ENCODE measurements at regions not wholly inside any gene's neighbourhood (a gene's known extent, or its start where the extent isn't known, plus 50 kb on each side); places are given as distances from the start of the nearest gene placed in this dataset.

DNA sequence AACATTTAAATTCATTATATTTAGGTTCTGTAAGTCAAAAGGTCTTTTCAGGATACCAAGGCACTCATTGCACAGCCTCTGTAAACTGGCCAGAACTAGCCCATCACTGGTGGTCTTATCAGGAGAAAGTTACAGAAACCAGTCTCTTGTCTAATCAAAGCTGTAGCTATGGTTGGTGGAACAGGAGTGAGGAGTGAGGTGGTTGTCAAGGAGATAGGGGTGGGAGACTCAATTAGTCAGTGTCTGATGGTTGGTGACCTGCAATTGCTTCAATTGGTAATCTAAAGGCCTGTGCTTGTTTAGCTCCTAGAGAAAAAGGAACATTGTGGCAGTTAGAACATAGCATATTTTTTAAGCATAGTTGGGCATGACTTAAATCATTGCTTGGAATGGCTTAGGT, 458.6 kb upstream of the CDH2 start:
- TF ChIP-seq, protein P1, sequence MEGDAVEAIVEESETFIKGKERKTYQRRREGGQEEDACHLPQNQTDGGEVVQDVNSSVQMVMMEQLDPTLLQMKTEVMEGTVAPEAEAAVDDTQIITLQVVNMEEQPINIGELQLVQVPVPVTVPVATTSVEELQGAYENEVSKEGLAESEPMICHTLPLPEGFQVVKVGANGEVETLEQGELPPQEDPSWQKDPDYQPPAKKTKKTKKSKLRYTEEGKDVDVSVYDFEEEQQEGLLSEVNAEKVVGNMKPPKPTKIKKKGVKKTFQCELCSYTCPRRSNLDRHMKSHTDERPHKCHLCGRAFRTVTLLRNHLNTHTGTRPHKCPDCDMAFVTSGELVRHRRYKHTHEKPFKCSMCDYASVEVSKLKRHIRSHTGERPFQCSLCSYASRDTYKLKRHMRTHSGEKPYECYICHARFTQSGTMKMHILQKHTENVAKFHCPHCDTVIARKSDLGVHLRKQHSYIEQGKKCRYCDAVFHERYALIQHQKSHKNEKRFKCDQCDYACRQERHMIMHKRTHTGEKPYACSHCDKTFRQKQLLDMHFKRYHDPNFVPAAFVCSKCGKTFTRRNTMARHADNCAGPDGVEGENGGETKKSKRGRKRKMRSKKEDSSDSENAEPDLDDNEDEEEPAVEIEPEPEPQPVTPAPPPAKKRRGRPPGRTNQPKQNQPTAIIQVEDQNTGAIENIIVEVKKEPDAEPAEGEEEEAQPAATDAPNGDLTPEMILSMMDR (IDR thresholded peaks at IDR 0.05; ENCODE audit: poor library complexity) = no peak
- no peak for TF ChIP-seq EZH2phosphoT487 (IDR thresholded peaks at IDR 0.05; ENCODE audit: low read depth, severe bottlenecking, unreplicated experiment)
- no peak for TF ChIP-seq EZH2 (IDR thresholded peaks at IDR 0.05; ENCODE audit: borderline replicate concordance)

Measured in hepatocyte (in vitro differentiated cells).